ENCODE measurements at regions not wholly inside any gene's neighbourhood (a gene's known extent, or its start where the extent isn't known, plus 50 kb on each side); places are given as distances from the start of the nearest gene placed in this dataset.

DNA sequence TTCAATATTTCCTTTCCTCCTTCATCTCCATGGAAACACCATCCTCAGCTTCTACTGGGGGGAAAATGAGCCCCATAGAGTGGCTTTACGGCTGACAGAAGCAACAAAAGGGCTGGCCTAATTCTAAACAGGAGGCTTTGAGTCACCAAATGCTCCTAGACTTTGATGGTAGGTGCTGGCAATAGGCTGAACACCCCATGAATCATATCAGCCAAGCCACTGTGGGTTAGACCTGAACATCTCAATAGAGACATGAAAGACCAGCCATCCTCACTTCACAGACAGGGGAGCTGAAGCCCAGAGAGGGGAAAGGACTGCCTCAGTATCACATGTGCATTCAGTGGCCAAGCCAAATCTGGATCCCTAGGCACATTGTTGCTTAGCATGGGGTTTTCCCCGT lies 107.6 kb downstream of the AMER1 start:
- TF ChIP-seq, protein P1, sequence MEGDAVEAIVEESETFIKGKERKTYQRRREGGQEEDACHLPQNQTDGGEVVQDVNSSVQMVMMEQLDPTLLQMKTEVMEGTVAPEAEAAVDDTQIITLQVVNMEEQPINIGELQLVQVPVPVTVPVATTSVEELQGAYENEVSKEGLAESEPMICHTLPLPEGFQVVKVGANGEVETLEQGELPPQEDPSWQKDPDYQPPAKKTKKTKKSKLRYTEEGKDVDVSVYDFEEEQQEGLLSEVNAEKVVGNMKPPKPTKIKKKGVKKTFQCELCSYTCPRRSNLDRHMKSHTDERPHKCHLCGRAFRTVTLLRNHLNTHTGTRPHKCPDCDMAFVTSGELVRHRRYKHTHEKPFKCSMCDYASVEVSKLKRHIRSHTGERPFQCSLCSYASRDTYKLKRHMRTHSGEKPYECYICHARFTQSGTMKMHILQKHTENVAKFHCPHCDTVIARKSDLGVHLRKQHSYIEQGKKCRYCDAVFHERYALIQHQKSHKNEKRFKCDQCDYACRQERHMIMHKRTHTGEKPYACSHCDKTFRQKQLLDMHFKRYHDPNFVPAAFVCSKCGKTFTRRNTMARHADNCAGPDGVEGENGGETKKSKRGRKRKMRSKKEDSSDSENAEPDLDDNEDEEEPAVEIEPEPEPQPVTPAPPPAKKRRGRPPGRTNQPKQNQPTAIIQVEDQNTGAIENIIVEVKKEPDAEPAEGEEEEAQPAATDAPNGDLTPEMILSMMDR (IDR thresholded peaks at IDR 0.05; ENCODE audit: insufficient read depth, low read length, missing control alignments): no peak
- CTCF ChIA-PET: no interaction called here
- POLR2A ChIA-PET: no interaction called here
- H3K4me3 ChIP-seq (ENCODE audit: low read depth, low read length): no peak overlapping the region
- no peak for DNase-seq (ENCODE audit: low read depth, low spot score)

DNA sequence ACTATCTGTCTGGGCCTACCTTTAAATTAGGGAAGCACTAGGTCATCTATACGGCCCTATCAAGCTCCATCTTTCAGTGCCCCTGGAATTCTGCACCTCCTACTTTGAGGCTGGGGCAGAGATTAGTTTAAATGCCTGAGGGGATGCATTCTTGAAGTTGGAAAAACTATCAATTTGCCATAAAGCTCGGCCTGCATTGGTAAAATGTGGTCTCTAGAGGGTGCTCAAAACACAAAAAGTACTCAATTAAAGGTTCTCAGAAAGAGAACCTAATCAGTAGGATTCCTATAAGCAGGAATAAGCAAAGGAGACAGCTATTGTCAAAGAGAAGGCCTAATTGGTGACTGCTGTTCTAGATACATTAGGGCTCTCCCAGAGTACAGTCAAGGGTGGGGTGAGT lies 111.7 kb downstream of the AMER1 start:
- POLR2A ChIA-PET: no interaction called here
- no peak for DNase-seq (ENCODE audit: low read depth, low spot score)
- TF ChIP-seq, protein P1 (IDR thresholded peaks at IDR 0.05; ENCODE audit: insufficient read depth, low read length, missing control alignments): no peak
- CTCF ChIA-PET: interaction anchor here (1.7 kb wide), 1 partner anchor 112 kb away, joined by 4 read pairs; the partner anchor contains the start of gene AMER1
- no peak overlapping the region for H3K4me3 ChIP-seq (ENCODE audit: low read depth, low read length)
